ENCODE measurements at regions not wholly inside any gene's neighbourhood (a gene's known extent, or its start where the extent isn't known, plus 50 kb on each side); places are given as distances from the start of the nearest gene placed in this dataset.
"Not testable (repeated sequence)": the region's sequence is repeated elsewhere in the genome, so short reads cannot be mapped to it uniquely, and the experiment has no call there.

GRCh38 chr4:160481696-160482690, 1379.1 kb downstream of the RAPGEF2 start:
- not testable (repeated sequence) for DNase-seq (ENCODE audit: low read depth in 2 of 2)

DNA sequence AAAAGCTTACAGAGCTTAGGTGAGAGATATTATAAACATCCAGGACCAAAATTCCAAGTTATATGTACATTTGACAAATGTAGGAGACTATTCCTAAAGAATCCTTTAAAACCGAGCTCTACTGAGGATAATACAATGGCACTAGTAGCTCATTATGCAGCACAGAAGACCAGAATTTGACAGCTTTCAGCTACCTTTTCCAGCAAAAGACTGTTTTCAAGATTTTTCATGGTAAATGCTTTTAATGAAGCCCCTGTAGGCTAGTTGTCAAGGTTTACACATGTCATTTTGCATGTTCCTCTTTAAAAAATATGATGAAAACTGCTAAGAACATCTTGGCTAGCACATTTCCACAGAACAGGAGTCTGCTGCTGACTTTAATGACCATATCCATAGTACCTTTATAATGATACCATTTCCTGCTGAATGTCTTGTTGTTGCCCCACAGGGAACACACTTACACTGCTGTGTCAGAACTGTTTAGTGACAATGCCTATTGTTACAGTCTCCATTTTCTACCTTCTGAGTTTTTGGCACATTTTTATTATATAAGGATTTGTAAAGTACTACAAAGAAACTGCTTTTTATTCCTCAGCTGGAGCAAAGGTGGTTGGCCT, 1382.3 kb downstream of the RAPGEF2 start:
- no peak for DNase-seq (ENCODE audit: low read depth in 2 of 2)

GRCh38 chr4:160492181-160492580, 1389.3 kb downstream of the RAPGEF2 start:
- DNase-seq (ENCODE audit: low read depth in 2 of 2) = no peak

- no peak for DNase-seq (ENCODE audit: low read depth in 2 of 2)
Measured at GRCh38 chr4:160493206-160493605, 1390.3 kb downstream of the RAPGEF2 start.

DNA sequence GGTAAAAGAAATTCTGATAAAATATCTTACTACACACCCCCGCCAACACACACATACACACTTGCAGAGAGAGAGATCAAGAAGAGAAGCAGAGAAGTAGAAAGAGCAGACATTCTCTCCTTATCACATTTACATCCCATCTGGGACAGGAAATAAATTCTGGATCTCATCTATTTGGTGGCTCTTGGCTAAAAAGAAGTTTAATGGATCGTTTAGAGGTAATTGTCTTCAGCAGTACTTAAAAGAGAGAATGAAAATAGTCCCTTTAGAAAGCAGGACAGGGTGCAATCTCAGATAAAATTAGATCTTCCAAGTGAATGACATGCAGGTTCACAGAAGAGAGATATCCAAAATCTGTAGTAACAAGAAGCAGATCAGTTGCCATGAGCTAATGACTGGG, 1392.5 kb downstream of the RAPGEF2 start:
- no peak for DNase-seq (ENCODE audit: low read depth in 2 of 2)

GRCh38 chr4:160498211-160498610, 1395.3 kb downstream of the RAPGEF2 start:
- no peak for DNase-seq (ENCODE audit: low read depth in 2 of 2)

DNA sequence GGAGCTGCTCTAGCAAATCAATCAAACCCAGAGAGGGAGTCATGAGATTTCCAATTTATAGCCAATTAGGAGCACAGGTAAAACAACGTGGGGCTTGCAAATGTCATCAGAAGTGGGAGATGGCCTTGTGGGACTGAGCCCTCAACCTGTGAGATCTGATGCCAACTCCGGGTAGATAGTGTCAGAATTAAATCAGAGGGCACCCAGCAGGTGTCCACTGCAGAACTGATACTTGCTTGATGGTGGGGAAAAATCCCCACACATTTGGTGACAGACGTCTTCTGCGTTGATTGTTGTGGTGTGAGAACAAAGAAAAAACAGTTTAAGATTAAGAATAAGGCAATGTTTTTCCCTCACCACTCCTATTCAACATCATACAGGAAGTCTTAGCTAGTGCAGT, 1402.8 kb downstream of the RAPGEF2 start:
- no peak for DNase-seq (ENCODE audit: low read depth in 2 of 2)

GRCh38 chr4:160510928-160511327, 1408.0 kb downstream of the RAPGEF2 start:
- DNase-seq (ENCODE audit: low read depth in 2 of 2) = no peak

- DNase-seq (ENCODE audit: low read depth in 2 of 2) = no peak
Measured at GRCh38 chr4:160514126-160514525, 1411.2 kb downstream of the RAPGEF2 start.

- DNase-seq (ENCODE audit: low read depth in 2 of 2) = no peak
Measured at GRCh38 chr4:160523231-160523630, 1420.4 kb downstream of the RAPGEF2 start.

GRCh38 chr4:160537681-160538080, 1434.8 kb downstream of the RAPGEF2 start:
- DNase-seq (ENCODE audit: low read depth in 2 of 2) = no peak

DNA sequence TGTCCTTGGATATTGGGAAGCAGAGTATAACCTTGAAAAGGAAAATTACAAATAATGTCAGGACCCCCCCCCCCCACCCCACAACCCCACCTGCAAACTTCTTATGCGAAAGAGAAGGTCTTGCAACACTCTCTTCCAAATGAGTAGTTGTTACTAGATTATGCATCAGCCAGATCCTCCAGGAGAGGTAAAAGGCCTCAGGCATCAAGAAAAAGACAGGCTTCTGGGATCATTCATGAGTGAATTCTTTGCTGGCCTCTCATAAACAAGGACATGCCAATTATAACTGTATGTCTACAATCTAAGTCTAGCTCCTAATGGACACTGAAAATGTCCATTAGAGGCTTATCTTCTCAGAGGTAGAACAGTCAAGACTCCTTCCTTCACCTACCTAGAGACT, 1443.3 kb downstream of the RAPGEF2 start:
- DNase-seq (ENCODE audit: low read depth in 2 of 2) = no peak

GRCh38 chr4:160549951-160550519, 1447.2 kb downstream of the RAPGEF2 start:
- DNase-seq (ENCODE audit: low read depth in 2 of 2) = not testable (repeated sequence)

- no peak for DNase-seq (ENCODE audit: low read depth in 2 of 2)
Measured at GRCh38 chr4:160562661-160563060, 1459.8 kb downstream of the RAPGEF2 start.

DNA sequence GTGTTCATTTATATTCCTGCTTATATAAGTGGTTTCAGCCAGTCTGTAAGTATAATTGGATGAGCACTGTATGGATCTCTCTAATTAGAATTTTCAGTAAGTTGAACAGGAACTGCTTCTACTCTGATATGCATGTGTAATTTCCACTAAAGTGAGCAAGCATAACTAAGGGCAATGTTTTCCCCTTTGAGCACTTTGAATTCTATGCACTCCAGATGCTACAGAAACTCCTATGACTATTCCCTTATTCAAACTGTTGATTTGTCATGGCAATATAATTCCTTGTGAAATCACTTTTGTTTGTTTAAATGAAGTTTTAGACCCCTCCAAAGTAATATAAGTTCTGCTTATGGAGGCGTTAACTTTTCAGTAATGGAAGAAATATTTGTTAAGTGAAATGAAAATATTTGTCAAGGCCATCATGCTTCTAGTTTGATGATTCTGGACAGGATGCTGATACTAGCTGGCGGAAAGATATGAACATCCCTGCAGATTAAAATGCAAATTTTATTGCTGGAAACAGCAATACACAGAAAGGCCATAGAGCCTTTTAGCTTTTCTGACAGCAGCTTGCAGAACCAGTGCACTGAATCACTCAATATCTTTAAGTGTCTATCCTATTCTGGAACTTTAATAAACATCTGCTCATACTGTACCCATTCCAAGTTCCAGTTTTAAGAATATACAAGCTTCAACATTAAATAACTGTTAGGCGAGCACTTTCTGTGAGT, 1460.8 kb downstream of the RAPGEF2 start:
- no peak for DNase-seq (ENCODE audit: low read depth in 2 of 2)

DNA sequence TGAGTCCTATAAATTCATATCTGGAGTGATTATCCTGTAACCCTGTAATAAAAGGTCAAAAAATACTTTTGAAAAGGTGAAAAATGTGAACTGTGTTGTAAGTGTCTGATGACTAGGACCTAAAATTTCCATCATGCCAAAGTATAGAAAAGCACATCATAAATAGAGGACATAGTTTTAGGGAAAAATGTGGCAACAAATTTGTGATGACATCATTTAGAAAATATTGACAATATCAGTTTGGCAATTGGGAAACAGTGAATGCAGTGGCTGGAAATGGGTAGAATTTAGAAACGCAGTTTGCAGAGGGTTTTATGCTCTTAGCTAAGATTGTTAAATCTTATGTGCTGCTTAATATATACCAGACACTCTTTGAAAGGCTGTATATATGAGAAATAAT, 1464.8 kb downstream of the RAPGEF2 start:
- DNase-seq (ENCODE audit: low read depth in 2 of 2) = no peak

DNA sequence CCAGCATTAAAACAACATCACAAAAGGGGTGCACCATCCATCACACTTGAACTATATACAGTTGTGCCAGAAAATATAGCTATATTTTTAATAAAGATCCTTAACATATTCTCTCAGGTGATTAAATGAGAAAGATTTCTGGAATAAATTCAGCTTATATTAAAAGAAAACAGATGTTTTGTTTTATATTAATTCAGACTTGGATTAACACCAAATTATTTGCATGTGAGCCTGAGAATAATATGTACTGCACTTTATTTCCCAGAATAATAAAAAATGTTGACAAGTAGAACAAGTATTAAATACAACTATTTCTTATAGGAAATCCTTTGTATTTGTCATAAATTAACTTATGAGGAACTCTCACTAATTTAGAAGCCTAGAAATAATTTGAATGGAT, 1467.4 kb downstream of the RAPGEF2 start:
- no peak for DNase-seq (ENCODE audit: low read depth in 2 of 2)

GRCh38 chr4:160574272-160574671, 1471.4 kb downstream of the RAPGEF2 start:
- DNase-seq (ENCODE audit: low read depth in 2 of 2) = not testable (repeated sequence)

DNA sequence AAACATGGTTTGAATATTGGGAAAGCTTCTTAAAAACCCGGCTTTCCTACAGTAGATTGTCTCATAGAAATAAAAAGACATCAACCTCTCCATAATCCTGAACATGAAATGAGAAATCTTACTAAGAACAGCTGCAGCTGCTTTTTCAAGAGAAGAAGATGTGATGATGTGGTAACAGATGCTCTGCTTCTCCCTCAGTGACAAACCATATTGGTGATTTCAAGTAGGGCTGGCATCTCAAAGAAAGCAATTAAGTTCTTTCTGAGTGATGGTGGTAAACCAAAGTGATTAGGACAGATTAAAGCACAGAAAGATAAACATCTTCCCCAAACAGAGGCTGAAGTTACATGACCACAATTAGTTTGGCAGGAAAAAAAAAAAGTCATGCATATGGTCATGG, 1477.7 kb downstream of the RAPGEF2 start:
- no peak for DNase-seq (ENCODE audit: low read depth in 2 of 2)

- DNase-seq (ENCODE audit: low read depth in 2 of 2) = no peak
Measured at GRCh38 chr4:160592258-160592657, 1489.4 kb downstream of the RAPGEF2 start.

DNA sequence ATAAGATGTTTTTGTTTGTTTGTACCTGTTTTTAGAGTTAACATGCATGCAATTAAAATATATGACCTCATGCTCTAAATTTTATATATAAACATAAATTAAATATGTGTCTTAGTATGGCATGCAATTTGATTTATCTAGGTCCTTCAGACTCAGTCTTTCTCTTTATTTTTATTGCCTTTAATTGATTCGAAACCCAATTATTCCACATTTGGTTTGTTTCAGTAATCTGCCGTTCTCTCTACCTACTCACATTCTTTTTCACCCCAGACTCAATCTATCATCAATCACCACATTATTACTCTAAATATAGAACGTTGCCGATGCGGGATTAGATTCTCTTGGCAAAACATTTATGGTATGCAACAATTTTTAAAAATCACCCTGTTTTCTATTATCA, 1492.8 kb downstream of the RAPGEF2 start:
- DNase-seq (ENCODE audit: low read depth in 2 of 2) = no peak

GRCh38 chr4:160604541-160604940, 1501.7 kb downstream of the RAPGEF2 start:
- no peak for DNase-seq (ENCODE audit: low read depth in 2 of 2)
